A673 (cell line): ENCODE measurements at regions not wholly inside any gene's neighbourhood (a gene's known extent, or its start where the extent isn't known, plus 50 kb on each side); places are given as distances from the start of the nearest gene placed in this dataset.

Experiments used
- CTCF ChIP-seq: fragments of 300-800, 200-600 bp; sonication (generic); conservative IDR thresholded peaks from 2 replicates; pipeline ENCODE4 v1.5.1; 2017; ENCODE audit warnings: low read depth, mild to moderate bottlenecking, antibody characterized with exemption, low read length, moderate library complexity, mixed read lengths
- EZH2 ChIP-seq: fragments of 200-600 bp; sonication (generic); IDR thresholded peaks from 2 replicates; pipeline ENCODE4 v1.6.1; 2017; ENCODE audit warnings: borderline replicate concordance, low read depth, mild to moderate bottlenecking, mixed read lengths, antibody characterized with exemption, low read length; ENCODE audit not compliant: poor library complexity, severe bottlenecking

- no peak for TF ChIP-seq CTCF
- TF ChIP-seq EZH2, result no peak
Observed at GRCh38 chrX:146238173-146238572, 420.5 kb downstream of the SLITRK2 start.
